ENCODE measurements at regions not wholly inside any gene's neighbourhood (a gene's known extent, or its start where the extent isn't known, plus 50 kb on each side); places are given as distances from the start of the nearest gene placed in this dataset.

DNA sequence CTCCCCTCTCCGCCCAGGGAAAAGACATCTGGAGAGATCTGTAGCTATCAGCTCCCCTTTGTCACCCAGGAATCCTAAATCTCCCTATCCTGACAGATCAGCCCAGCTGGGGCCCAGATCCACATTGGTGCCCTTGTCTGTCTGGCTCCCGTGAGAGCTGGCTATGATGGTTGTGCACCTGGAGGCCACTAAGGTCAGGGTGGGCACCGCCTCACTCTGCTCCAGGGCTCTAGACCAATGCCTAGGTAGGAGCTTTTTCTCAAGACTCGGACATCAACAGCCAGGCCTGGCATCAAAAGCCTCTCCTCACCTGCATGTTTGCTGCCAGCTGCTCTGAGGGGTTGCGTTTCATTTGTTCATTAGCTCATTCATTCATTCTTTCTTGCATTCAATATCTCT, 142.7 kb downstream of the SMAD6 start:
- no peak overlapping the region for H3K4me3 Mint-ChIP-seq
- H3K27ac Mint-ChIP-seq = no peak overlapping the region
- no peaks in the 10 kb centered on the region for H3K36me3 Mint-ChIP-seq
- peaks cover 5% of the 10 kb centered on the region for H3K4me1 Mint-ChIP-seq
- H3K9me3 Mint-ChIP-seq = no peaks in the 10 kb centered on the region
- peaks cover 33% of the 10 kb centered on the region for H3K27me3 Mint-ChIP-seq

DNA sequence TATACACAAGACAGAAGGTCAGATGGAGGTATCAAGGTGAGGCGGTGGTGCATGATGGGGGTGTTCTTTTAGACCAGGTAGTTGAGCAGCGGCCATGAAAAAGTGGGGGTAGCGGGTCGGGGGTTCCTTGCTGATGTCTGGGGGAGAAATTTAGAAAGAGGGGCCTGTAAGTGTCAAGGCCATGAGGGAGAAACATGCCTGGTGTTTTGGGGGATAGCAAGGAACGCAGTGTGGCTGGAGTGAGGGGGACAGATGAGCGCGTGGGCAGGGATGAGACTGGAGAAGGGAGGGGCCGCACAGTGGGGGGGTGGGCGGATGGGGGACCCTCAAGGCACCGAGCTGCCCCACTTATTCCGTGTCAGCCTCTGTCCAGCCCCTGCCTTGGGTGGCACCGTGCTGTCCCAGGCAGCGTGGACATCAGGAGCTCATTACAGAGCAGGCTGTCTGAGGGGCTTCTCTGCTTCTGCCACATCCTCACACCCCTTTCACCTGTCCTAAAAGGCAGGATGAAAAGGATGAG, 143.3 kb downstream of the SMAD6 start:
- H3K4me3 Mint-ChIP-seq = no peak overlapping the region
- peaks cover 33% of the 10 kb centered on the region for H3K27me3 Mint-ChIP-seq
- no peak overlapping the region for H3K27ac Mint-ChIP-seq
- H3K9me3 Mint-ChIP-seq = no peaks in the 10 kb centered on the region
- no peaks in the 10 kb centered on the region for H3K36me3 Mint-ChIP-seq
- peaks cover 5% of the 10 kb centered on the region for H3K4me1 Mint-ChIP-seq

DNA sequence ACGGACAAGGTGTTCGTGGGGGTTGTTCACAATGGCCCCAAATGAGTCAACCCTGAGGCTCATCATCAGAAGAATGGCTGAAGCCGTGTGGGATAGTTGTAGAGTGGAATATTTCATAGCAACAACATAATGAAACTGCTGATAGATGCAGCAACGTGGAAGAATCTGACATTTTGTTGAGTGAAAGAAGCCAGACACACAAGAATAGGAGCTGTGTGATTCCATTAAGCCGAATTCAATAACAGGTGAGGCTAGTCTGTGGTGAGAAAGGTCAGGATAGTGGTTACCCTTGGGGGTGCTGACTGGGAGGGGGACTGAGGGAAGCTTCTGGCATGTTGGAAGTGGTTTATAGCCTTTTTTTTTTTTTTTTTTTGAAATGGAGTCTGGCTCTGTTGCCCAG, 144.0 kb downstream of the SMAD6 start:
- H3K27ac Mint-ChIP-seq = no peak overlapping the region
- H3K27me3 Mint-ChIP-seq = peaks cover 33% of the 10 kb centered on the region

DNA sequence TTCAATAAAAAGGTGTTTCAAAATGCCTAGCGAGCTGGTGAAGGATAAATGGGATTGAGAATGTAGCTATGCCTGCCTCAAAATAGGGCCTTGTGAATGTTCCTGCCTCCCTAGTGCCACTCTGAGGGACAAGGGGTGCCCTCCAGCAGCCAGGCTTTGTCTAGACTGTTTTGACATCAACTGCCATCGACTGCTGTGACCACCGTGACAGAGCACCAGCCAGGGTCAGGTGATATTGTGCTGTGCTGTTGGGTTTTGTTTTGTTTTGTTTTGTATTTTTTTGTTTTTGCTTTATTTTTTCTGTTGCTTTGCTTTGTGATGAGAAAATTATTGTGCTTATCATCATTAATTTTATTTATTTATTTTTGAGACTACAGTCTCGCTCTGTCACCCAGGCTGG, 144.8 kb downstream of the SMAD6 start:
- Mint-ChIP-seq H3K27me3 (peaks cover 28% of the 10 kb centered on the region), H3K27ac (no peak overlapping the region), H3K9me3 (no peaks in the 10 kb centered on the region), H3K4me1 (peaks cover 15% of the 10 kb centered on the region), H3K36me3 (no peaks in the 10 kb centered on the region), H3K4me3 (no peak overlapping the region)

More for the DNA sequence above, 144.0 kb downstream of the SMAD6 start:
- Mint-ChIP-seq H3K4me3 (no peak overlapping the region), H3K9me3 (no peaks in the 10 kb centered on the region), H3K36me3 (no peaks in the 10 kb centered on the region), H3K4me1 (peaks cover 7% of the 10 kb centered on the region)

DNA sequence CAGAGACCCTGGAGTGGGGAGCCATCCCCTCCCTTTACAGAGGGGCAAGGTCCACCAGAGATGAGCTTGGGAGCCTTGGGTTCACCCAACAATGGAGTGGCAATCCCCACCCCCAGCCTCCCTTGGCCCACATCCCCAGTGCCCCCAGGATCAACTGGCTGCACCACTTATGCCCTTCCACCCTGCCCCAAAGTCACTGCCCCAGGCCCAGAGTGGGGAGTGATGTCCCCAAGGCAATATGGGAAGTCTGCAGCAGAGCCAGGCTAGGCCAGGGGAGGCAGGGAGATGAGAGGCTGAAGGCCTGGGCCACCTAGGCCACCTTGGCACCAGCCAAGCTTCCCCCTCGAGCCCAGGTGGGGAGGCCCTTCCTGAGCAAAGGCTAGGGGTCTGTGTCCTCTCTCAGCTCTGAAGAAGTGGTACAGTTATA, 145.5 kb downstream of the SMAD6 start:
- Mint-ChIP-seq H3K4me1 (peaks cover 16% of the 10 kb centered on the region), H3K27ac (no peak overlapping the region), H3K4me3 (no peak overlapping the region), H3K9me3 (no peaks in the 10 kb centered on the region), H3K36me3 (no peaks in the 10 kb centered on the region), H3K27me3 (peaks cover 26% of the 10 kb centered on the region)

DNA sequence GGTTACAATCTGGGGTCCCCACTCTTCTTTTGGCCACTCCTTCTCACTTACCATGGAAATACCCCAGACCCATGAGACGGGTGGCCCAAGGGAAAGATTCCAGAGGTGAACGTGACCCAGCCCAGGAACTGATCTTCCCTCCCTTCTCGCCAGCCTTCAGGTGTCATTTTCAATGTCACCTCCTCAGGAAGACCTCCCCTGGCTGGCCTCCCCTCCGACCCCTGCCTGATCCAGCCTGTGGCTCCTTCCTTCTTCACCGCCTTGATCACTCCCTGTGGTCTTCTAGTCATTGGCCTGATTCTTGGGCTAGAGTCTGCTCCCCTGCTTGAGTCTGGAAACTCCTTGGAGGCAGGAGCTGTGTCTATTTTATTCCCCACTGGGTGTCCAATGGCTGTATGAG, 146.1 kb downstream of the SMAD6 start:
- no peaks in the 10 kb centered on the region for H3K9me3 Mint-ChIP-seq
- no peak overlapping the region for H3K27ac Mint-ChIP-seq
- H3K4me1 Mint-ChIP-seq = peaks cover 13% of the 10 kb centered on the region
- H3K4me3 Mint-ChIP-seq = no peak overlapping the region
- peaks cover 23% of the 10 kb centered on the region for H3K27me3 Mint-ChIP-seq
- H3K36me3 Mint-ChIP-seq = no peaks in the 10 kb centered on the region

DNA sequence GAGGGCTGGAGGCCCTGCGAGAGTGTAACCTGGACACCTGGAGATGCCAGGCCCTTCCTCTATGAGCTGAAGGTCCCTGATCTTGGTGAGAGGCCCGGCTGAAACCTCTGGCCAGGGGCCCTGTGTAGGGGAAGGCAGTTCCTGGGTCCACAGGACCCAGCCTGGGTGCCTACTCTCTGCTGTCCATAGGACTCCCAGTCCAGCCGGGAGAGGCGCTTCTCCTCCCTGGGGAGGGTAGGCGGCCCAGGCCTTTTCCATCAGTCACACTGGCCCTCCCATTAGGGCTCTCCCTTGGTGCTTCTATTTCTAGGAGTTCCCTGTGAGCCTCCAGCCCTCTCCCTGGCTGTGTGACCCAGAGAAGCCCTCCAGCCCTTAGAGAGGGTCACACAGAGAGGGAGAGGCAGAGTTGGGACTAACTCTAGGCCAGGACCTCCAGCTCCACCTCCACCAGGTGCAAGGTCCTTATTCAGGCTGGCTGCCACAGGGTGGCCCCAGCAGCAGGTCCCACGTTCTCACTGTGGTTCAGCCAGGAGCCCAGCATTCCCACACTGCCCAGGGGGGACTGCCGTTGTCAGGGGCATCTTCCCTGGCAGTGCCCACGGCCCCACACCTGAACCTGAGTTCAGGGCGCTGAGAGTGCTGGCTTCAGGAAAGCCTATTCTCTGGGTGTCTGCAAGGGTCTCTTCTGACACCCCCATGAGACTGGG, 146.8 kb downstream of the SMAD6 start:
- Mint-ChIP-seq H3K4me1 (peaks cover 10% of the 10 kb centered on the region), H3K27ac (no peak overlapping the region), H3K36me3 (no peaks in the 10 kb centered on the region), H3K4me3 (no peak overlapping the region), H3K9me3 (no peaks in the 10 kb centered on the region), H3K27me3 (peaks cover 16% of the 10 kb centered on the region)

DNA sequence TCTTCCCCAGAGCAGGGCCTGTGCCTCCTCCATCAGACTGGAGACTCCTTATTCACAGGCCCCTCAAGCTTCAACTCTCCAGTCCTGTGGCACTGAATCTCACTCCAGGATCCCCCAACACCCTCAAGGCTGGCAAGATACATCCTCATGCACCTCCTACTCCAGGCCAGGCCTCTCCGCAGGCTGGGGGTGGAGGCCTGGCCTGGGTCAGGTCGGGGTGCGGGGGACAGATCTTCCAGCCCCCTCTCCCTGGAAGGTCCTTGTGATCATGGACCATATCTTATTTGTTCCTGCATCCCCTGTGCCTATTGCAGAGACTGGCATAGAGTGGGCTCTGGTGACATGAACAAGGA, 147.3 kb downstream of the SMAD6 start:
- no peak overlapping the region for H3K27ac Mint-ChIP-seq
- peaks cover 10% of the 10 kb centered on the region for H3K4me1 Mint-ChIP-seq
- peaks cover 12% of the 10 kb centered on the region for H3K27me3 Mint-ChIP-seq
- no peaks in the 10 kb centered on the region for H3K9me3 Mint-ChIP-seq
- H3K36me3 Mint-ChIP-seq = no peaks in the 10 kb centered on the region
- no peak overlapping the region for H3K4me3 Mint-ChIP-seq

DNA sequence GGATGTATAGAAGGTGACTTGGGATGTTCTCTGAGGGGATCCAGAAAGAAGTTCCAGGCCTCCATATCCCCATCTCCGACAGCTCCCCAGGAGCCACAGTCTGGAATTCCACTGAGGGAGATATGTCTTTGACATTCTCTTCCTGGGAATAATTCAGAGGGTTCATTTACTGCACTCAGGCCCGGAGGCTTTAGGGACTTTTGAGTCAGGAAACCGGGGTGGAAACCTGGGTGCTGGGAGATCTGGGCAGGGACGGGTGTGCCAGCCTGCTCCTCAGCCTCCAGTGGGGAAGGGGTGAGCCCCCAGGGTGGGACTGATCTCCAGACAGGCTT, 147.7 kb downstream of the SMAD6 start:
- peaks cover 10% of the 10 kb centered on the region for H3K4me1 Mint-ChIP-seq
- peaks cover 10% of the 10 kb centered on the region for H3K27me3 Mint-ChIP-seq
- no peak overlapping the region for H3K4me3 Mint-ChIP-seq
- H3K36me3 Mint-ChIP-seq = no peaks in the 10 kb centered on the region
- no peaks in the 10 kb centered on the region for H3K9me3 Mint-ChIP-seq
- H3K27ac Mint-ChIP-seq = no peak overlapping the region

DNA sequence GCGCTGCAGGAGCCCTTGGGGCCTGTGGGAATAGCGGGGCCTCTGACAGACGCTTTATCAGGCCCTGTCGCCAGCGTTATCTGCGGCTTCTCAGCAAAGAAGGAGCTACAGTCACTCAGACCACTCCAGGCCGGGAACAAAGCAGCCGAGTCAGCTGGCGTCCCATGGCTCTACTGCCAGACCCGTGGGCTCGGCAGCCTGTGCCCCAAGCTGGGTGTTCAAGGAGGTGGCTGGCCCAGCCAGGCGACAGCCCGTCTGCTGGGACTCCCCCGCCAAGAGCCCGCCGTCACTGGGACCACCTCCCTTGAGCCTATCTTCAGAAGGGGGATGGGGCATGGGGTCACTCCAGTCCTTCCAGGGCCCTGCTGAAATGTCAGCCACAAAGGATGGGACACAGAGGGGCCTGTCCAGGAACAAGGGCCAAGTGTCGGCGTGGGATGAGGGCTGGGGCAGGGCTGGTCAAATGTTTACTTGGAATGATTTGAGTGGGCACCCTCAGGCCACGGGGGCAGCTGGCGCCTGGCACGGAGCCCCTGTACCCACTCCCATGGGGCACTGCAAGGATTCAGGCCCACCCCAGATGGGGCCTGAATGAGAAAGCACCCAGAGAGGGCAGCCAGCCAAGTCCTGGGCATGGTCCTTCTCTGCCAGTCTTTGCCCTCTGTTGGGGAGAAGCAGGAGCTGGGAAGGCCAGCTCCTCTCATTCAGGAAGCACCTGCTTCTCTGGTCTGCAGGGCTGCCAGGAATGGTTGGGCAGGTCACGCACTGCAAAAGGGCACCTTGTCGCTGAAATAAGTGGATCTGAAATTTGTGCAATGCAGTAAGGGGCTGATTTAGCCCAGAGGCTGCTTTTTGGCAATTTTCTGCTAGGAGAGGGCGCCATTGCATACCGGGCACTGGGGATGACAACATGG, 148.3 kb downstream of the SMAD6 start:
- Mint-ChIP-seq H3K36me3 (no peaks in the 10 kb centered on the region), H3K27ac (no peak overlapping the region), H3K4me1 (peaks cover 10% of the 10 kb centered on the region), H3K4me3 (no peak overlapping the region), H3K9me3 (no peaks in the 10 kb centered on the region), H3K27me3 (peaks cover 10% of the 10 kb centered on the region)

DNA sequence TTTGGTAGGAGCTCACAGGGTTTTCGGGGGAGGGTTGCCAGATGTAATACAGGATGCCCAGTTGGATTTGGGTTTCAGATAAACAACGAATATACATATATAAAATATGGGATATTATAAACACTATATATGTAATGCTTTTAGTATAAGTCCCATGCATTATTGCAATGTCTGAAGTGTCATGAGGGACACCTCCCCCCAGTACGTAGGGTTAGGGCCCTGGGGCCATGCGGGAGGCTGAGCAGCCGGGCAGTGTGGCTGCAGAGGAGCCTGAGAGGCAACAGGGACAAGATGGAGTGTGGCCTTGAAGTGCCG, 148.9 kb downstream of the SMAD6 start:
- H3K27ac Mint-ChIP-seq = no peak overlapping the region
- H3K4me1 Mint-ChIP-seq = peaks cover 10% of the 10 kb centered on the region
- peak overlapping the region; percentile 75 for H3K4me3 Mint-ChIP-seq
- no peaks in the 10 kb centered on the region for H3K36me3 Mint-ChIP-seq
- H3K9me3 Mint-ChIP-seq = no peaks in the 10 kb centered on the region
- peaks cover 7% of the 10 kb centered on the region for H3K27me3 Mint-ChIP-seq

DNA sequence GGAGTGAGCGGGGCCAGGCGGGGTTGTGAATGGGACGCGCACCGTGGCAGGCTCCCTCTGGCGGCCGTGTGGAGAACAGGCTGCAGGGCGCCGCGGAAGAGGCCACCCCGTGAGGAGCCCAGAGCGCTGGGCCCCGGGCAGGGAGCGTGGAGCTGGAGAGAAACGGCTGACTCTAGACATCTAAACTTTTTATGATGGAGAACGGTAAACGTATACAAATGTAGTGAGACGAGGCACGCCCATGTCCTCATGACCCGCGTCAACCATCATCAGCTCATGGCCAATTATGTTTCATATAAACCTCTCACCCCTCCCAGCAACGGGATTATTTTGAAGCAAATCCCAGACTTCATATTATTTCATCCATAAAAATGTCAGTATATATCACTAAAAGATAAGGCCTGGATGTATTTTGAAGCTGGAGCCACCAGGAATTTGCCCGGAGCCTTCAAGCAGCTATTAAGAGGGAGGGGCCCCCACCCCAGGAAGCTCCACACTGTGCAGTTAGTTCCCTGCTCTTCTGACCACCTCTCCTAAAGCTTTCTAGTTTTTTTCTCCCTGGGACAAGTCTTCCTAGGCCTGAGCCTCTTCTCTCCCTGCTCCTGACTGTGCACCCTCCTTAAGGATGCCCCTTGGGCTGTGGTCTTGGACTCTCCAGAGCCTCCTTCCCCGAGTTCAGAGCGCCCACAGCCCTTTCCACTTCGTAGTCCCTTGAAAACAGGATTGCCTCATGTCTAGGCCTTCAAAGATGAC, 149.5 kb downstream of the SMAD6 start:
- Mint-ChIP-seq H3K9me3 (no peaks in the 10 kb centered on the region), H3K27ac (no peak overlapping the region), H3K4me1 (peaks cover 10% of the 10 kb centered on the region), H3K4me3 (peak overlapping the region; percentile 75), H3K36me3 (no peaks in the 10 kb centered on the region), H3K27me3 (peaks cover 5% of the 10 kb centered on the region)

DNA sequence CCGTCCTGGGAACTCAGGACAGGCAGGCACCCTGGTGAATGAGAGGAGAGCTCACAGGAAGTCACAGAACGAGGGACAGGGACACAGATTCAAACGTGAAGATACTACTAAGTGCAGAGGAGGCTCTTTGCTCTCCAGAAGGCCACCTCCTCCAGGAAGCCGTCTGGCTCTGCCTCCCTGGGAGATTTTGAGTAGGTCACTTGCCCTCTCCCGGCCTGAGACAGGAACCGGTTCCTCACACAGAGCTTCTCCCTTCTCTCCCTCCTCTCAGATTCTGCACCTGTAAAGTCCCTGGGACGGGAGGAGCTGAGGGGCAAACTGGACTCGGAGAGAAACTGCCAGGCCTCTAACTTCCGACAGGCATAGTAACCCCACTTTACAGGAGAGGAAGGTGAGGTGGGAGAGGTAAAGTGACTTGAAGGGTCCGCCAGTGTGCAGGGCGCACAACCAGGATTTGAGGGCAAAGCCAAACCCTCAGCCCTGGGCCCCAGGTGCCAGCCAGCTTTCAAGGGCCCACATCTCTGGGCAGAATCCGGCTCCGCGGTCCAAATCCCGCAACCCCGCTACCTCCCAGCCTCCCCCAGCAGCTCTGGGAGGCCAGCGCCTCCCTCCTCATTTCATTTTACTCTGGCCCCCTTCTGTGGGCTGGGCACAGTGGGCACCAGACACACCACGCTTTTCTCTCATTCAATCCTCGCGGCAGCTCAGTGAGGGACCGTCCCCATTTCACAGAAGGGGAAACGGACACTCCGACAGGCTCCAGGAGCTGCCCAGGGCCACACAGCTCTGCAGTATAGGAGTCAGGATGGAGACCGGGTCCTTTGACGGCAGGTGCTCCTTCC, 150.2 kb downstream of the SMAD6 start:
- peaks cover 10% of the 10 kb centered on the region for H3K4me1 Mint-ChIP-seq
- no peak overlapping the region for H3K4me3 Mint-ChIP-seq
- H3K27me3 Mint-ChIP-seq = peaks cover 4% of the 10 kb centered on the region
- no peaks in the 10 kb centered on the region for H3K36me3 Mint-ChIP-seq
- H3K27ac Mint-ChIP-seq = no peak overlapping the region
- no peaks in the 10 kb centered on the region for H3K9me3 Mint-ChIP-seq

DNA sequence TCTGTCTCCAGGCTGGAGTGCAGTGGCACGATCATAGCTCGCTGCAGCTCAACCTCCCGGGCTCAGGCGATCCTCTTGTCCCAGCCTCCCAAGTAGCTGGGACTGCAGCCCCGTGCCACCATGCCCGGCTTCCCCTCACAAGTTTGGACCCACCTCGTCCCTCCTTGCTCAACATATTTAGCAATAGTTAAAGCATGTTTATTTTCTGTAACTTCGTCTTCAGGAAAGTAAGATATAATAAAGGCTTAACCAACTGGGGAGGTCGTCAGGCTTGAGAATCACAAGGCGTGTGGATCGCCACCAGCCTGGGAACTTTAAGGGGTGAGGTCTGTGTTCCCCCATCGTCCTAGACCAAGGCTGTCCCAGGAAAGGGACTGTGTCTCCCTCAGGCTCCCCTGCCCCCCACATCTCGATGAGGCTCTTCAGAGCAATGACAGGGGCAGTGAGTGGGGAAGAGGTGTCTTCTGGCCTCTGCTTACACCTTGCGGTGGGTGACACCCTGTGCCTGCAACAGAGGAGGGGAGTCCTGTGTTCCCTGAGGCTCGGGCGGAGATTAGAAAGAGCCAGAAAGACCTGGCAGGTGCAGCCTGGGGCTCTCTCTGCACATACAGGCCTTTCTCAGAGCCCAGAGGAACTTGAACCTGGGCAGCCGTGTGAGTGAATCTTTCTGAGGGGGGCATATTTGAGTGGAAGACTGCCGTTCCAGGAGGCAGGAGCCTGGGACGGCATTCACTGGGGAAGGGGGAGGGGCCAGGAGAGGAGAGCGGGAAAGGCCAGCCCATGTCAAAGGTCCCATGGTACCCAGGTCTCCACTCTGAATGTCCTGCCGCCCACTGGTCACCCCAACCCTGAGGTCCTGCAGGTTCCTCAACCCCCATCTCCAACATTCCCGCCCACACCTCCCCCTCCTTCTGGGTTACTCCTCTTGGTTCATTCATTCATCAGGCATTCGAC, 152.3 kb downstream of the SMAD6 start:
- H3K27ac Mint-ChIP-seq = no peak overlapping the region
- peaks cover 10% of the 10 kb centered on the region for H3K4me1 Mint-ChIP-seq
- H3K36me3 Mint-ChIP-seq = no peaks in the 10 kb centered on the region
- H3K9me3 Mint-ChIP-seq = no peaks in the 10 kb centered on the region
- H3K27me3 Mint-ChIP-seq = peaks cover 5% of the 10 kb centered on the region
- H3K4me3 Mint-ChIP-seq = no peak overlapping the region

Data from activated naive CD4-positive, alpha-beta T cell treated with anti-CD3 and anti-CD28 coated beads, Interleukin-2, amount 50 U/mL, for 24 hours (primary cell).